HepG2 (cell line): ENCODE measurements at regions not wholly inside any gene's neighbourhood (a gene's known extent, or its start where the extent isn't known, plus 50 kb on each side); places are given as distances from the start of the nearest gene placed in this dataset.

Experiments
- FUBP1 ChIP-seq: sonication (generic); formaldehyde crosslinking; IDR thresholded peaks from 2 replicates; pipeline ENCODE4 v1.5.1; 2020; ENCODE audit warnings: missing genetic modification reagents, mild to moderate bottlenecking, borderline replicate concordance
- MED1 ChIP-seq: sonication (generic); formaldehyde crosslinking; IDR thresholded peaks from 2 replicates; pipeline ENCODE4 v1.4.0; 2020; ENCODE audit warnings: missing genetic modification reagents
- RAD51 ChIP-seq: fragments of 450-650 bp; IDR thresholded peaks from 2 replicates; pipeline ENCODE4 v1.6.1; 2016; ENCODE audit warnings: borderline replicate concordance
- SIN3A ChIP-seq: IDR thresholded peaks from 2 replicates; pipeline ENCODE4 v1.6.1; 2011; ENCODE audit warnings: low read depth, mild to moderate bottlenecking, control low read depth, low read length, borderline replicate concordance
- SOX6 ChIP-seq, 2 experiments: fragments of 450-650 bp in 1 of 2; sonication (generic) in 1 of 2; formaldehyde crosslinking in 1 of 2; IDR thresholded peaks; 2 replicates each; pipeline versions ENCODE4 v1.4.0 to v1.6.1; 2017 to 2020; ENCODE audit warnings: antibody characterized with exemption in 1 of 2, mild to moderate bottlenecking in 1 of 2, missing genetic modification reagents in 1 of 2
- ZBTB43 ChIP-seq: sonication (generic); formaldehyde crosslinking; conservative IDR thresholded peaks from 2 replicates; pipeline ENCODE4 v1.4.0; 2020; ENCODE audit warnings: missing genetic modification reagents
- ZFP91 ChIP-seq: sonication (generic); formaldehyde crosslinking; IDR thresholded peaks from 2 replicates; pipeline ENCODE4 v1.9.0; 2022; ENCODE audit warnings: missing genetic modification reagents, mild to moderate bottlenecking, borderline replicate concordance
- ZNF674 ChIP-seq: sonication (generic); formaldehyde crosslinking; IDR thresholded peaks from 2 replicates; pipeline ENCODE4 v1.5.0; 2020; ENCODE audit warnings: low read depth, mild to moderate bottlenecking, missing genetic modification reagents
- ZNF775 ChIP-seq: sonication (generic); formaldehyde crosslinking; IDR thresholded peaks from 2 replicates; pipeline ENCODE4 v1.4.0; 2020; ENCODE audit warnings: missing genetic modification reagents, mild to moderate bottlenecking, moderate library complexity, borderline replicate concordance
- TF ChIP-seq, protein P1 (sequence below): sonication (generic); formaldehyde crosslinking; IDR thresholded peaks from 2 replicates; pipeline ENCODE4 v1.5.0; 2020; ENCODE audit warnings: mild to moderate bottlenecking, missing genetic modification reagents, moderate library complexity

GRCh38 chr1:189226779-189227178 is 1250.9 kb downstream of the BRINP3 start:
- TF ChIP-seq SIN3A, result no peak
- TF ChIP-seq RAD51, result no peak
- no peak for TF ChIP-seq ZNF674
- TF ChIP-seq, protein P1, sequence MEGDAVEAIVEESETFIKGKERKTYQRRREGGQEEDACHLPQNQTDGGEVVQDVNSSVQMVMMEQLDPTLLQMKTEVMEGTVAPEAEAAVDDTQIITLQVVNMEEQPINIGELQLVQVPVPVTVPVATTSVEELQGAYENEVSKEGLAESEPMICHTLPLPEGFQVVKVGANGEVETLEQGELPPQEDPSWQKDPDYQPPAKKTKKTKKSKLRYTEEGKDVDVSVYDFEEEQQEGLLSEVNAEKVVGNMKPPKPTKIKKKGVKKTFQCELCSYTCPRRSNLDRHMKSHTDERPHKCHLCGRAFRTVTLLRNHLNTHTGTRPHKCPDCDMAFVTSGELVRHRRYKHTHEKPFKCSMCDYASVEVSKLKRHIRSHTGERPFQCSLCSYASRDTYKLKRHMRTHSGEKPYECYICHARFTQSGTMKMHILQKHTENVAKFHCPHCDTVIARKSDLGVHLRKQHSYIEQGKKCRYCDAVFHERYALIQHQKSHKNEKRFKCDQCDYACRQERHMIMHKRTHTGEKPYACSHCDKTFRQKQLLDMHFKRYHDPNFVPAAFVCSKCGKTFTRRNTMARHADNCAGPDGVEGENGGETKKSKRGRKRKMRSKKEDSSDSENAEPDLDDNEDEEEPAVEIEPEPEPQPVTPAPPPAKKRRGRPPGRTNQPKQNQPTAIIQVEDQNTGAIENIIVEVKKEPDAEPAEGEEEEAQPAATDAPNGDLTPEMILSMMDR (CRISPR knock-in tag), result no peak
- no peak for TF ChIP-seq MED1
- TF ChIP-seq ZFP91 (CRISPR knock-in tag), result no peak
- TF ChIP-seq SOX6 (IDR thresholded peaks at IDR 0.05), result no peak
- no peak for TF ChIP-seq SOX6 (CRISPR knock-in tag; IDR thresholded peaks at IDR 0.05)
- TF ChIP-seq ZNF775, result no peak
- no peak for TF ChIP-seq FUBP1
- no peak for TF ChIP-seq ZBTB43
